T-helper 1 cell treated with Interleukin-12 subunit alpha and Interleukin-12 subunit beta and Interleukin-4 antibody, amounts not matched to agents 30 ng/mL and 1 ng/mL, for 36 hours (primary cell): ENCODE measurements at regions not wholly inside any gene's neighbourhood (a gene's known extent, or its start where the extent isn't known, plus 50 kb on each side); places are given as distances from the start of the nearest gene placed in this dataset.
"Not testable (repeated sequence)": the region's sequence is repeated elsewhere in the genome, so short reads cannot be mapped to it uniquely, and the experiment has no call there.

Experiments used
- intact Hi-C: fragments of 100-400 bp; cut with micrococcal nuclease; formaldehyde crosslinking; loops from one replicate; pipeline ENCODE4 v1.15.1; 2024

- intact Hi-C loops, result no loop called here
These were observed 158.6 kb downstream of the SAMD5 start for GRCh38 chr6:147667082-147667481.

GRCh38 chr6:147674099-147674498 lies 165.6 kb downstream of the SAMD5 start:
- intact Hi-C loops, result no loop called here

- intact Hi-C loops, result no loop called here
These were observed 166.3 kb downstream of the SAMD5 start for GRCh38 chr6:147674794-147675193.

GRCh38 chr6:147675281-147675680 lies 166.8 kb downstream of the SAMD5 start:
- intact Hi-C loops, result no loop called here

- intact Hi-C loops, result no loop called here
These were observed 168.2 kb downstream of the SAMD5 start for GRCh38 chr6:147676495-147677199.

GRCh38 chr6:147677647-147678046 lies 169.2 kb downstream of the SAMD5 start:
- intact Hi-C loops, result no loop called here

- intact Hi-C loops, result no loop called here
These were observed 169.8 kb downstream of the SAMD5 start for GRCh38 chr6:147678253-147678652.

- intact Hi-C loops, result no loop called here
These were observed 176.4 kb downstream of the SAMD5 start for GRCh38 chr6:147684906-147685305.

GRCh38 chr6:147689398-147689797 lies 180.9 kb downstream of the SAMD5 start:
- intact Hi-C loops, result no loop called here

GRCh38 chr6:147691446-147691845 lies 183.0 kb downstream of the SAMD5 start:
- intact Hi-C loops, result no loop called here

- intact Hi-C loops, result no loop called here
These were observed 184.7 kb downstream of the SAMD5 start for GRCh38 chr6:147693181-147693580.

- intact Hi-C loops, result not testable (repeated sequence)
These were observed 186.1 kb downstream of the SAMD5 start for GRCh38 chr6:147694556-147694955.

GRCh38 chr6:147695819-147696218 lies 187.3 kb downstream of the SAMD5 start:
- intact Hi-C loops, result no loop called here

- intact Hi-C loops, result no loop called here
These were observed 190.7 kb downstream of the SAMD5 start for GRCh38 chr6:147699140-147699539.

GRCh38 chr6:147699637-147700036 lies 191.1 kb downstream of the SAMD5 start:
- intact Hi-C loops, result no loop called here

GRCh38 chr6:147700436-147701209 lies 192.1 kb downstream of the SAMD5 start:
- intact Hi-C loops, result no loop called here

GRCh38 chr6:147704691-147705090 lies 196.2 kb downstream of the SAMD5 start:
- intact Hi-C loops, result no loop called here

- intact Hi-C loops, result no loop called here
These were observed 199.0 kb downstream of the SAMD5 start for GRCh38 chr6:147707524-147707923.

GRCh38 chr6:147708170-147708569 lies 199.7 kb downstream of the SAMD5 start:
- intact Hi-C loops, result no loop called here

- intact Hi-C loops, result no loop called here
These were observed 201.1 kb downstream of the SAMD5 start for GRCh38 chr6:147709396-147710272.

GRCh38 chr6:147710890-147711289 lies 202.4 kb downstream of the SAMD5 start:
- intact Hi-C loops, result no loop called here

- intact Hi-C loops, result no loop called here
These were observed 203.0 kb downstream of the SAMD5 start for GRCh38 chr6:147711476-147711875.
